HG02970 (cell line): ENCODE measurements at regions not wholly inside any gene's neighbourhood (a gene's known extent, or its start where the extent isn't known, plus 50 kb on each side); places are given as distances from the start of the nearest gene placed in this dataset.

Experiments used
- ATAC-seq: cut with Tn5 transposase; IDR thresholded peaks from one replicate; pipeline ENCODE4 v1.9.1; 2021; ENCODE audit warnings: mild to moderate bottlenecking, moderate library complexity, moderate number of reproducible peaks; ENCODE audit not compliant: unreplicated experiment, low FRiP score

- no peak for ATAC-seq
Measured at GRCh38 chr12:63266988-63267387, 116.0 kb upstream of the AVPR1A start.

- no peak for ATAC-seq
Measured at GRCh38 chr12:63264629-63265028, 113.6 kb upstream of the AVPR1A start.

- no peak for ATAC-seq
Measured at GRCh38 chr12:63250486-63250885, 99.5 kb upstream of the AVPR1A start.

- no peak for ATAC-seq
Measured at GRCh38 chr12:63238892-63239291, 87.9 kb upstream of the AVPR1A start.

GRCh38 chr12:63232896-63233295, 81.9 kb upstream of the AVPR1A start:
- no peak for ATAC-seq

- no peak for ATAC-seq
Measured at GRCh38 chr12:63228853-63229252, 77.9 kb upstream of the AVPR1A start.

GRCh38 chr12:63226792-63227463, 75.9 kb upstream of the AVPR1A start:
- ATAC-seq, result no peak

GRCh38 chr12:63224396-63224795, 73.4 kb upstream of the AVPR1A start:
- ATAC-seq, result no peak

- no peak for ATAC-seq
Measured at GRCh38 chr12:63223128-63223527, 72.1 kb upstream of the AVPR1A start.

GRCh38 chr12:63222582-63222981, 71.6 kb upstream of the AVPR1A start:
- ATAC-seq, result no peak

GRCh38 chr12:63220921-63221320, 69.9 kb upstream of the AVPR1A start:
- ATAC-seq, result no peak

GRCh38 chr12:63212316-63212715, 61.3 kb upstream of the AVPR1A start:
- no peak for ATAC-seq

- no peak for ATAC-seq
Measured at GRCh38 chr12:63208956-63209355, 58.0 kb upstream of the AVPR1A start.

- no peak for ATAC-seq
Measured at GRCh38 chr12:63206909-63207308, 55.9 kb upstream of the AVPR1A start.

GRCh38 chr12:63206494-63206893, 55.5 kb upstream of the AVPR1A start:
- ATAC-seq, result no peak
